ENCODE measurements at regions not wholly inside any gene's neighbourhood (a gene's known extent, or its start where the extent isn't known, plus 50 kb on each side); places are given as distances from the start of the nearest gene placed in this dataset.

DNA sequence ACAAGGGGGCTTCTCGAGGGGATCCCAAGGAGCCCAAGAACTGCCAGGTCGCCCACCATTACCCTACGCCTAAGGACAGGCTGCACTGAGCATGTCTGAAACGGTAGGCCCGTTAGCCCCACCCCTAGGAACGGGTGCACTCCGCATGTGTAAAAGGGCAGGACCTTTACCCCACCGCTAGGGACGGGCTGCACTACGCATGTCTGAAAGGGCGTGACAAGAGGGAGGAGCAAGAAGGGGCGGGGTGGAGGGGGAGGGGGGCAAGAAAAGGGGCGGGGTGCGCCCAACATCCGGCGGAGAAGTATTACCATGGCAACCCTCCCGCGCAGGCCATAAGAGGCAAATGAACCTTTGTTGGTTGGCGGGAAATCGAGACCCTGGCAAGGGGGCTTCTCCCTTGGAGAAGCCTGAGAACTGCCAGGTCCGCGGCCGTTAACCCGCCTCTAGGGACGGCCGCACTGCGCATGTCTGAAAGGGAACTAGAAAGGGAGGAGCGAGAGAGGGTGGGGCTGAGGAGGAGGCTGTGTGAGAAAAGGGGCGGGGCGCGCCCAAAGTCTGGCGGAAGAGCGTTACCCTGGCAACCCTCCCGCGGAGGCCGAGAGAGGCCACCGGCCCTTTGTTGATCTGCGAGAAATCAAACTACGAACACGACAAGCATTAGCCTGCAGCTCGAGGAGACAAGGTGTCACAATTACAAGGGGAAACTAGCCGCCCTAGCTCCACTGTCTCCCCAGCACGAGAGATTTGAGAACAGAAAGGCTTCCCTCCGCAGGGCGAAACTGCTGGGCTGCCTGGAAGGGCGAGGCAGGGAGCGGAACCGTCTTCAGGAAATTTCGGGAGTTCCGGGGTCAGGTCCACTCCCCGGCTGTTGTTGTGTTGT is 2046.8 kb downstream of the TP53TG3F start:
- H3K4me3 ChIP-seq = no peak overlapping the region
- no peaks in the 10 kb centered on the region for H3K4me1 ChIP-seq
- H3K36me3 ChIP-seq = no peaks in the 10 kb centered on the region
- DNase-seq (no peak), ATAC-seq (no peak)
- intact Hi-C loops (cut with DNase I) = no loop called here
- H3K27ac ChIP-seq = no peak overlapping the region
- H3K9me3 ChIP-seq = no peaks in the 10 kb centered on the region
- no peaks in the 10 kb centered on the region for H3K27me3 ChIP-seq
- WGBS (ENCODE audit: insufficient coverage, low coverage, low lambda C conversion rate, missing lambda C conversion rate) = 51% methylated on average over 32 of the region's 51 CpGs
- no peak for TF ChIP-seq POLR2A (IDR thresholded peaks at IDR 0.05)
- TF ChIP-seq, protein P1, sequence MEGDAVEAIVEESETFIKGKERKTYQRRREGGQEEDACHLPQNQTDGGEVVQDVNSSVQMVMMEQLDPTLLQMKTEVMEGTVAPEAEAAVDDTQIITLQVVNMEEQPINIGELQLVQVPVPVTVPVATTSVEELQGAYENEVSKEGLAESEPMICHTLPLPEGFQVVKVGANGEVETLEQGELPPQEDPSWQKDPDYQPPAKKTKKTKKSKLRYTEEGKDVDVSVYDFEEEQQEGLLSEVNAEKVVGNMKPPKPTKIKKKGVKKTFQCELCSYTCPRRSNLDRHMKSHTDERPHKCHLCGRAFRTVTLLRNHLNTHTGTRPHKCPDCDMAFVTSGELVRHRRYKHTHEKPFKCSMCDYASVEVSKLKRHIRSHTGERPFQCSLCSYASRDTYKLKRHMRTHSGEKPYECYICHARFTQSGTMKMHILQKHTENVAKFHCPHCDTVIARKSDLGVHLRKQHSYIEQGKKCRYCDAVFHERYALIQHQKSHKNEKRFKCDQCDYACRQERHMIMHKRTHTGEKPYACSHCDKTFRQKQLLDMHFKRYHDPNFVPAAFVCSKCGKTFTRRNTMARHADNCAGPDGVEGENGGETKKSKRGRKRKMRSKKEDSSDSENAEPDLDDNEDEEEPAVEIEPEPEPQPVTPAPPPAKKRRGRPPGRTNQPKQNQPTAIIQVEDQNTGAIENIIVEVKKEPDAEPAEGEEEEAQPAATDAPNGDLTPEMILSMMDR (IDR thresholded peaks at IDR 0.05) = no peak

DNA sequence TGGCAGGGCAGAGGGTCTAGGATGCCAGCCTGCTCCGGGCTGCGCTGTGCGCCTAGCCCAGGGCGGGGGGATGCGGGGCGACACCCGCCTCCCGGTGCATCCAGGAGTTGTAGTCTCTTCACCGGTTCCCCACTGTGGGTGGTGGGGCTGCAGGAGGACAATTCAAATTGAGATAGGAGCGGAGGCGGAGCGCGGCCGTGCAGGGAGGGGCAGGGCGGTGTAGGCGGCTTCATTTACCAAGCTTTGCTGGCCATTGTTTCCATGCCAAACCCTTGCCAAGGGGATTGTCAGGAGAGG is 2047.4 kb downstream of the TP53TG3F start:
- H3K27me3 ChIP-seq = no peaks in the 10 kb centered on the region
- H3K27ac ChIP-seq = no peak overlapping the region
- intact Hi-C loops (cut with DNase I) = no loop called here
- no peaks in the 10 kb centered on the region for H3K9me3 ChIP-seq
- DNase-seq = no peak
- WGBS (ENCODE audit: insufficient coverage, low coverage, low lambda C conversion rate, missing lambda C conversion rate) = 48% methylated on average over 4 of the region's 16 CpGs
- no peak for ATAC-seq
- no peaks in the 10 kb centered on the region for H3K36me3 ChIP-seq
- no peak overlapping the region for H3K4me3 ChIP-seq
- TF ChIP-seq, protein P1 (IDR thresholded peaks at IDR 0.05) = no peak
- TF ChIP-seq POLR2A (IDR thresholded peaks at IDR 0.05) = no peak
- no peaks in the 10 kb centered on the region for H3K4me1 ChIP-seq

DNA sequence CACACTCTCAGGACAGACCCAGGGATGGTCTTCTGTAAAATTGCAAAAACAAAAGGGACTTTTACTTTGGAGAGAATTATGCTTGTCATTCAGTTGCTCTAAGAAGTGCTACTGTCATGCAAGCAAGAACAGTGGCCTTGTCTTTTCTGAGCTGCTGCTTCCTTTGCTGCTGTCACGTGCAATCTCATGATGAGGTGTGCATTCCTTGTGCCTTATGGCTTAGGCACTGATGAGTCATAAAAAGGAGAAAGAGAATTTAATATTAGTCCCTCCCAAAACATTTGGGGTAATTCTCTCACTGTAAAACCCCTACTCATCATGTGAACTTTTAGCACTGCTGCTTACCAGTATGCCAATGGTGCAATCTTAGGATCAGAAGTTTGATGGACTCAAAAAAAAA is 2051.3 kb downstream of the TP53TG3F start:
- 46% methylated on average over 1 of the region's 1 CpG for WGBS (ENCODE audit: insufficient coverage, low coverage, low lambda C conversion rate, missing lambda C conversion rate)
- no peak overlapping the region for H3K4me3 ChIP-seq
- intact Hi-C loops (cut with DNase I) = no loop called here
- H3K9me3 ChIP-seq = no peaks in the 10 kb centered on the region
- H3K4me1 ChIP-seq = no peaks in the 10 kb centered on the region
- no peaks in the 10 kb centered on the region for H3K36me3 ChIP-seq
- H3K27me3 ChIP-seq = no peaks in the 10 kb centered on the region
- no peak for TF ChIP-seq POLR2A (IDR thresholded peaks at IDR 0.05)
- TF ChIP-seq, protein P1 (IDR thresholded peaks at IDR 0.05) = no peak
- H3K27ac ChIP-seq = no peak overlapping the region
- ATAC-seq = no peak
- DNase-seq = no peak

DNA sequence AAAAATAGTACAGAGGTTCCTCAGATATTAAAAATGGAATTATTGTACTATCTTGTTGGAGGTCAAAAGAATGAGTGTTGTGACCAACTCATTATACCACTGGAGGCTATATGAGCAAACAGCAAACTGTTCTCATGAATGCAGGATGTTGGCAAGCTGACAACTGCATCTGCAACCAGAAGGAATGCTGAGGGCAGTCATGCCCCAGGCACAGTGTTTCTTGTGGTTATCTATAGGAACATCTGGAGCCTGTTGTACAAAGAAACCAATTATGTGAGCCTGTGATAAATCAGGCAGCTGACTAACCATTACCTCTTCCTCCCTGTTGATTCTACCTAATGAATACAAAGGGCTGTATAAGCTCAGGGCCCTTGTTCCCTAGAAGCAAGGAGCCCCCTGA is 2057.1 kb downstream of the TP53TG3F start:
- TF ChIP-seq, protein P1 (IDR thresholded peaks at IDR 0.05) = no peak
- no peak for TF ChIP-seq POLR2A (IDR thresholded peaks at IDR 0.05)
- ATAC-seq (no peak), DNase-seq (no peak)
- no peak overlapping the region for H3K4me3 ChIP-seq
- no peaks in the 10 kb centered on the region for H3K36me3 ChIP-seq
- no peak overlapping the region for H3K27ac ChIP-seq
- H3K4me1 ChIP-seq = no peaks in the 10 kb centered on the region
- H3K9me3 ChIP-seq = no peaks in the 10 kb centered on the region
- intact Hi-C loops (cut with DNase I) = no loop called here
- H3K27me3 ChIP-seq = no peaks in the 10 kb centered on the region

DNA sequence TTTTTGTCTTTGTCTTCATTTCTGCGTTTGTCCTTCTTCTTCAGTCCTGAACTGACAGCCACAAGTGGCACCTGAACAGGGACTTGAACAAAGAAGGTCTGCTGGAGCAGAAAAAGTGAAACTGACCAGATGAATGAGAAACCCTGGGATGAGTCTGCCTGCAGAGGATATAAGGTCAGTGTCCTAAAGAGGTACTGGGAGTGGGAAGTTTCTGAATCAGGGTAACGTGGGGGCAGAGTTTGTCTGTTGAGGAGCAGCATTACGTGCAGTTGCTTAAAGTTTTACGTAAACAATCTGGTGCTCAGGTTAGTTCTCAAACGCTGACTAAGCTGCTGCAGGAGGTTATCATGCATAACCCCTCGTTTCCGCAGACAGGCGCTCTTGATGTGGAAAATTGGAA is 2057.6 kb downstream of the TP53TG3F start:
- Histone ChIP-seq H3K36me3 (no peaks in the 10 kb centered on the region), H3K27ac (no peak overlapping the region), H3K9me3 (no peaks in the 10 kb centered on the region), H3K4me1 (no peaks in the 10 kb centered on the region), H3K27me3 (no peaks in the 10 kb centered on the region), H3K4me3 (no peak overlapping the region)
- WGBS (ENCODE audit: insufficient coverage, low coverage, low lambda C conversion rate, missing lambda C conversion rate) = 47% methylated on average over 8 of the region's 8 CpGs
- intact Hi-C loops (cut with DNase I) = no loop called here
- ATAC-seq (no peak), DNase-seq (no peak)
- no peak for TF ChIP-seq POLR2A (IDR thresholded peaks at IDR 0.05)
- TF ChIP-seq, protein P1 (IDR thresholded peaks at IDR 0.05) = no peak

Measured in right lobe of liver (tissue), 6 donors.